DMS153 treated with DMSO at 0.1 percent for 48 hours (cell line): ENCODE measurements at regions not wholly inside any gene's neighbourhood (a gene's known extent, or its start where the extent isn't known, plus 50 kb on each side); places are given as distances from the start of the nearest gene placed in this dataset.
A peak's percentile ranks its signal among the peaks of the same experiment; 100 is the strongest.
"Not testable (repeated sequence)": the region's sequence is repeated elsewhere in the genome, so short reads cannot be mapped to it uniquely, and the experiment has no call there.

Experiments
- DNase-seq: peaks from one replicate; lab custom pipeline; 2025; ENCODE audit not compliant: unreplicated experiment; lab: John Stamatoyannopoulos, UW

DNA sequence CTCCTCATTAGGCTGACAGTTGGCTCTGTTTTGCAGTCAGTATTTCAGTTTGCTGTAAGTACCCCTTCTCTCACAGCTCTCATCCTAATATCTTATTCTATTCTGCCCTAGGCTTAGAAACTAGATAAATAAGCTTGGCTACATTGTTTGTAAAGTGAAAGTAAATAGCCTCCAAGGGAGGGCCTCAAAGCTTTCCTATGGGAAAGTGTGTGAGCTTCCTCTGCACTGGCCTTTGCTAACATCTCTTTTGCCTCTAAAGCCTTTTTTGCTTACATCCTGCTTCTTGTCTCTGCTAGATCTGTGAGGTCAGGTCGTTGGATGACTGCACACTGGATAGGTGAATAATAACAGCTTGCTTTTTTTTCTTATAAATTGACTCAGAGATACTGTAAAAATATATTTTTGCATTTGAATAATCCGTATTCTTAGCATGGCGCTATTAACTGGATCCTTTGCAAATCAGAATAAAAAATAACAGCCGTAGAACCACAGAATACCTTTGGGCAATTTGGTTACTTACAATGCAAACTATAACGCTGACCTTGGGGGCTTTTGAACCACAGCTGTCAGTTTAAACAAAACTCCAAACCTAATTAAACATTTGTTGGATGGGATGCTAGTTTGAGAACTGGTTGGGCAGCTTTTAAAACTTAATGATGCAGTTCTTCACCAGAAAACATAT is 55.1 kb downstream of the TTC6 start:
- DNase-seq, result peak; percentile 66

DNA sequence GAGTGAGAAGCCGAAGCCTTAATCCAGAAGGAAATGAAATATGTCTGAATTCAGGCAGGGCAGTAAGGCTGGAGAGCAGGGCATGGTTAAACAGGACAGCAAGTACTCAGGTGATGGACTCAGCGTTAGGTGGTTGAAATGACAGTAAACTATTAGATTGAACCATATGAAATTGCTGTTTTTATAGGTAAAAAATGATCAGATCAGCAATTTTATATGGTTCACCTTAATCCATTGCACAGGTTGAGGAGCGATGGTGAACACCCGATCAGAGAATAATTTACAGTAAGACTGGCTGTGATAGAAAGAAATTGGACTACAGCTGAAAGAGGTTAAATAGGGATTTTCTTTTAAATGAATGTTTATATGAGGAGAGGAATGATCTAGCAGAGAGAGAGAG is 56.6 kb downstream of the TTC6 start:
- DNase-seq, result no peak

DNA sequence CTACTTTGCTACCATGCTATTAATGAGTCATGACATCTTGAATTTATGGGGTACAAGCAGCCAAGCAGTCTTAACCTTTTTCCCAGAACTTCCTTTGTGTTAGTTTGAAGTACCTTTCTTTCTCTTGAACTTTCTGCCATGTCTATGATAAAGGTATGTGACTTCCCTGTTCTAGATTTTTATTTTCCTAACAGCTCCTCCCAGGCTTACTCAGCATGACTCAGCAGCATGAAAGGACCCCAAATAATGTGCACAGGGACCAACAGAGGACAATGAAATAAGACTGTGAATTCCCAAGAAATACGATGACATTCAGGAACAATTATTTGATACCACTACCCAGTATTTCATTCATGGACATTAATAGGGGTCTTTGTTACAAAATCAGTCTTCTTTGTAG is 60.0 kb downstream of the TTC6 start:
- no peak for DNase-seq

DNA sequence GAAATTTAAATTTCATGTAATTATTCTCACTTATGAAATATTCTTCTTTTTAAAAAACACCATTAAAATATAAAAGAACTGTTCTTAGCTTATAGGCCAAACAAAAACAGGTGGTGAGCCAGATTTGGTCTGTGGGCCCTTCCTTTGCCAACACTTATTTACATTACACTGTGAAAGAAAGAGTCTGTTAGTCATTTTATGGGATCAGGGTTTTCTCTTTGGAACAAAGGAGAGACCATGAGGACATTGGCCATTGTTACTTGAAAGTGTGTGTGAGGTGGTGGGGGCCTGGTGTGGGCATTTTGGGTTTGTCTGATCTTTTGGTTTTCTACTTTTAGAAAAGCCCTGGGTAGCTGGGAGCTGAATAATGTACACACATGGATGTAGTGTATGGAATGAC is 62.7 kb downstream of the TTC6 start:
- peak; percentile 86 for DNase-seq

DNA sequence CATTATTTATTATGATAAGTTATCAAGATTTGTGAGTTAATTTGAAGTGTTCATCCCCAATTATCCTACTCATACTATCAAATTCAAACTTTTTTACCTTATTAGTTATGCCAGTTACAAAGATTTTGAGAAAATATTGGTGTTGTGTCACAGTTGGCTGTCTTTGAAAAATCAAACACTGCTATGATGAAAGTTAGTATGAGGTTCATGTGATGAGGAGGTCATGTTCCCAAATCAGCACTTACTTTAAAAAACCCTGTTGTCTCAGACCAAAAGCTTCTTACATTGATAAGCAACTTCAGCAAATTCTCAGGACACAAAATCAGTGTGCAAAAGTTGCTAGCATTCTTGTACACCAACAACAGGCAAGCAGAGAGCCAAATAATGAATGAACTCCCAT is 68.1 kb downstream of the TTC6 start:
- DNase-seq, result no peak

DNA sequence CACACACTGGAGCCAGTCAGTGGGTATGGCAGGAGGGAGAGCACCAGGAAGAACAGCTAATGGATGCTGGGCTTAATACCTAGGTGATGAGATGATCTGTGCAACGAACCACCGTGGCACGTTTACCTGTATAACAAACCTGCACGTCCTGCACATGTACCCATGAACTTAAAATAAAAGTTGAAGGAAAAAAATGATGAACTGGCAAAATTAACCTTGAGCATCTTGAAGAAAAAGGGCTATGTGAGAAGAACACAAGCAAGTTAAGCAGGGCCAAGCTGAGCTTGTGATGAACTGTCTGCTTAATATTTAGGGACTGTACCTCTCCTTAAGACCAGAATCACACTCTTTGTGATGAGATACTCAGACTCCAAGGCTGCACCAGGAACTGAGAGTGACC is 70.0 kb downstream of the TTC6 start:
- no peak for DNase-seq

DNA sequence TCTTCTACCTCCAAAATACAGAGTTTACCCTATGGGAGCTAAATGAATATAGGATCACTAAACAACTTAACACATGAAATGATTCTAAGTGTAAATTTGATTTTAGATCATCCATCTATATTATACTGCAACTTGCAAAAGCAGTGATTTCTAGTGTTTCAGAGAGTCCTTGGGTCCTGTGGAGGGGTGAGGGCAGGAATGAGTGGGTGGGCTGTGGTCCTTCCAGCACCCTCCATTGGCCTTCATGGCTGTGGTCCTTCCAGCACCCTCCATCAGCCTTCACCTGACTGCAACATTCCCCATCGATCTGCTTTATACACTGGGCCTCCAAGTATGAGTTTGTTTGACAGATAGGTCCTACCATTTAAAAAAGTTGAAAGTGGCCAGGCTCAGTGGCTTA is 70.5 kb downstream of the TTC6 start:
- no peak for DNase-seq

DNA sequence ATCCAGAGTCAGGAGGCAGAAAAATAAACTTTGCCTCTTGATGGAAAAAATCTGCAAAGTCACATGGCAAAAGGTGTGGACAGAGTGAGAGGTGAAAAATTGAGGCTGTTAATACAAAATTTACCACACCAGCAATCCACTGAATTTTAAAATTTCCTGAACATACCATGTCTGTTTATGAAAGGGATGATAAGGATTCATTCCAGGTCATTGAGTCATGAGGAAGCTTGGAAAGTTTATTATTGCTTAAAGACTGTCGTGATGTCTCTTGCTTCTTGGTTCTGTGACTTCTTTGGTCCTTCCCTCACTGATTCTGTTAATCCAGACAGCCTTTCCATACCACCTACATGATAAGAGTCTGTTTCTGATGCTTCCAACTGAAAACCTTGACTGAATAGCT is 73.2 kb downstream of the TTC6 start:
- no peak for DNase-seq

DNA sequence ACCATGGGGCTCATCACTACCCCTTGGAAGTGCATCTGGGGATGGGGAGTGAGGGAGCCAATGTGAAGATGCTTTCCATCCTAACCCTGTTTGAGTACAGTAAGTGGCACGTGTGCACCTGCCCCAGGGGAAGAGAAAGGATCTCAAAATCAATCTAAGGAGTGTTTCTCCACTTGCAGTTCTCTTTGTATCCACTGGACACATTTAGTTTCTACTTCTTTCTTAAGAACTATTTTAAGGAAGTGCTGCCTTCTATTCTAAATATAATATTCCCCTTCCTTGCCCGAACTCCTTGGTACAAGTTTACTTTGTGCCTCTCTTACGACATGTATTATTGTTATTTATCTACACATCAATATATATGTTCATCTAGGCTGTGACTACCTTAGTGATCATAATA is 73.8 kb downstream of the TTC6 start:
- DNase-seq, result no peak

DNA sequence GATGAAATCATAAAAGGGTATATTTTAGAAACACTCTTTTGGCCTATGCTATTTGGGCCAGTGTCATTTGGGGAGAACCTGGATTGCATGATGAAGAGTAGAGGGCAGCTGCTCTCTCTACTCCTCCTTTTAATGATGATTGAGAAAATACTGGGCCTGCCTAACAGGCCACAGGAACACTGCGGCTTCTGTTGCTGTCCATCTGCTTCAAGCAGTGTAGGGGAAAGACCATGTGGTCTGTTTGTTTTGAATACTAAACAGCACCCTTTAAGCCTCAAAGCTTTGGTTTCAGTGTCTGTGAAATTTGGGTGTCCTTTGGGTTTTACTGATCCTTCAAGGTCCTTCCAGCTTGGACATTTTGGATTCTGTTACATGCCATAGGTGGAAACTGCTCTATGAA is 78.0 kb downstream of the TTC6 start:
- no peak for DNase-seq

DNA sequence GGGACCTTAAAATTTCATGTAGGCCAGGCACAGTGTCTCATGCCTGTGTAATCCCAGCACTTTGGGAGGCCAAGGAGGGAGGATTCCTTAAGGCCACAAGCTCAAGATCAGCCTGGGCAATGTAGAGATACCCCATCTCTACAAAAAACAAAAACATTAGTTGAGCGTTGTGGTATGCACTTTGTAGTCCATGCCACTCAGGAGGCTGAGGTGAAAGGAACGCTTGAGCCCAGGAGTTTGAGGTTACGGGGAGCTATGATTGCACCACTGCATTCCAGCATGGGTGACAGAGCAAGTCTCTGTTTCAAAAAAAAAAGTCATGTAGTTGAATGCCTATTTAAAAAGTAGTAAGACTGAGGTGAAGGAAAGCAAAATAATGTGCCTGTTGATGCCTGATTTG is 83.5 kb downstream of the TTC6 start:
- DNase-seq, result no peak

DNA sequence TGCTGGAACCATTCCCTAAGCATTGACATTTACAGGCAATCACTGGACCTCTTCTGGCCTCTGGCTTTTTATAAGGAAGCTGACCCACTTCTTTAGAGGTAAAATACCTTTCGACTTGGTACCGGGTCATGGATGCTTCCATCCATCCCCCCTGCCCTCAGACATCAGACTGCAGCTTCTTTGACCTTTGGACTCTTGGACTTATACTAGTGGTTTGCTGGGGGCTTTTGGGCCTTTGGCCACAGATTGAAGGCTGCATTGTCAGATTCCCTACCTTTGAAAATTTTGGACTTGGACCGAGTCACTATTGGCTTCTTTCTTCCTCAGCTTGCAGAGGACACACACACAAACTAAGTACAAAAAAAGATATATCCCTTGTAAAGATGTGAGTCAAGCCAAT is 86.1 kb downstream of the TTC6 start:
- no peak for DNase-seq

DNA sequence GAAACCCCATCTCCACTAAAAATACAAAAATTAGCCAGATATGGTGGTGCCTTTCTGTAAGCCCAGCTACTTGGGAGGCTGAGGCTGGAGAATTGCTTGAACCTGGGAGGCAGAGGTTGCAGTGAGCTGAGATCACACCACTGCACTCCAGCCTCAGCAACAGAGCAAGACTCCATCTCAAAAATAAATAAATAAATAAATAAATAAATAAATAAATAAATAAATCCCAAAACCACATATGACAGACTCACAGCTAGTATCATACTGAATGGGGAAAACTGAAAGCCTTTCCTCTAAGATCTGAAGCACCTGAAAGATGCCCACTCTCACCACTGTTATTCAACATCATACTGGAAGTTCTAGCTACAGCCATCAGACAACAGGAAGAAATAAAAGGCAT is 97.3 kb downstream of the TTC6 start:
- DNase-seq, result not testable (repeated sequence)

DNA sequence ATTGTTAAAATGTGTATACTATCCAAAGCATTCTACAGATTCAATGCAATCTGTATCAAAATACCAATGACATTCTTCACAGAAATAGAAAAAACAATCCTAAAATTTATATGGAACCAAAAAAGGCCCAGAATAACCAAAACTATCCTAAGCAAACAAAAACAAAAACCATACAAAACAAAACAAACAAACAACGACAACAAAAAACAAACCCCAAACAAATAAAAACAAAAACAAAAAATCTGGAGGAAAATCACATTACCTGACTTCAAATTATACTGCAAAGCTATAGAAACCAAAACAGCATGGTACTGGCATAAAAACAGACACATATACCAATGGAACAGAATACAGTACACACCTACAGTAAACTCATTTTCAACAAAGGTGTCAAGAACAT is 98.0 kb downstream of the TTC6 start:
- not testable (repeated sequence) for DNase-seq

DNA sequence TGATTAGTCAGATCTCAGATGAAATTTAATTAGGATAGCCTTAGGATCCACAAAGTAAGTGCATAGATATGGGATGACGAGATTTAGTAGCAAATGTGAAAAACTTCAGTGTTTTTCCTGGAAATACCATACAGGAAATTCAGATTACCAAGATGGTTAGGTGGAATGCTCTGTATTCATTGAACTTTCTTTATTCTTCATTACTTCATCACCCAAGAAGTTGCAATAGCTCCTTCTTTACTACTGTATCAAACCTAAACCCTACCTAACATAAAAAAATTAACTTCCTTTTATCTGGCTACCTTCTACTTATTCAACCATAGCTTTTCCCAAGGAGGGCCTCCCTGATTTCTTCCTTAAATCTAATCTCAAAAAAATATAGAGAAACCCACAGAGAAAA is 100.4 kb downstream of the TTC6 start:
- DNase-seq, result no peak

DNA sequence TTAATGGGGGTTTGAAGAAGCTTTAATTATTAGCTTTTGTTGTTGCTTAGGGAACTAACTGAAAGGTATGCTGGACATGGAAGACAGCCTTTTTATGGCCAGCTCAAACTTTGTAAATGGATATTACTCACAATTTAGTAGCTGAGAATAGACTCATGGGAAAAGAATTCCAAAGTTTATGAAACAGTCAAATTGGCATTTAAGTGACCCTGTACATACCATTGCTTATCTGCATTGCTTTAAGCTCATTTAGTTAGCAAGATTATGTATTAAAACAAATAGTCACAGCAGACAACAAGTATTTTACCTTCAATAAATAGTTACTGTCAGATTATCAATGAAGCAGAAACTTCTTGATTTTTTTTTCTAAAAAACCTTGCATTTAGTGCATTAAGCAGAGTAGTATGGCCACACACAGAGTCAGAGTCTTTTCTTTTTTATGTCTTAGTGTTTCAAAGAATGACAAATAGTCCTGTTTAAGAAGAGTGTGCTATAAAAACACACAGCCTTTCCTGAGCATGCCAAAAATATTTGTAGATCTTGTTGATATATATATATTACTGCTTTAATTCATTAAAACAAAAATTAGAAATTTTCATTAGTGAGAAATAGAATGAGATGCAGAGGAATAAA is 102.2 kb downstream of the TTC6 start:
- no peak for DNase-seq

DNA sequence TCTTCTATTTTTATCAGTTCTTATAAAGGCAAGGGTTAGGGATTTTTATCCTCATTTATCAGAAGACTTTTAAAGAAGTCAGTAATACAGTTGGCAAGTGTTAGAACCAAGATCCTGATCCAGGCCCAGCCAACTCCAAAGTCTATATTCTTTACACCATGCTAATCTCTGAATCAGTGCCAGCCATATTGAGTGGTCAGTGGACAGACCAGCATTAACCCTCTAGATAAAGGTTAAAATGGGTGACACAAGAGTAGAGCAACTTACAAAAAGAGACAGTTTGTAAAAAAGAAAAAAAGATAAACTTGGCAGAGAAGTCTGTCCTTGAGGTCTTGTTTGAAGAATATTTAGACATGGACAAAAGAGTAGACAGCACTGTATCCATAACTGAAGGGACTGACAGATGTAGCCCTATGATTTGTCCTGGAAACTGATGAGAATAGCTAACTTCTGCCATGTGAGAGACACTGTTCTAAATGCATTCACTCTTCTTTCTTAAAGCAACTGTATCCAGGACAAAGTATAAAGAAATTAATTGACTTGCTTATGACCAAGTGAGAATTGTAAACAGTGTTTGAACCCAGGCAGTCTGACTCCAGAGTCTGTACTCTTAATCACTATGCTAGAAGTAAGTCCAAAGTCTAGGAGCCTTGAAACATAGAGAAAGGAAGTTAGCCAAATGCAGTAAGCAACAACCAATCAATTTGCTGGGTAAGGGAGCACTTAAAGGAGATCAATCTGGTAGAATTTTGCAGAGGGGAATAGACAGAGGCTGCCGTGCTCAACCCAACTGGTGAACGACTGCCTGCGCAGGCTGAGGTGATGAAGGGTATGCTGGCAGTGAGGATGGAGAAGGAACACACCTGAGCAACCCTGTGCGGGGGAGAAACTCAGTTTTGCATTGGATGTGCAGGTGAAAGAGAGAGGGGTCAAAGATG is 103.7 kb downstream of the TTC6 start:
- no peak for DNase-seq

DNA sequence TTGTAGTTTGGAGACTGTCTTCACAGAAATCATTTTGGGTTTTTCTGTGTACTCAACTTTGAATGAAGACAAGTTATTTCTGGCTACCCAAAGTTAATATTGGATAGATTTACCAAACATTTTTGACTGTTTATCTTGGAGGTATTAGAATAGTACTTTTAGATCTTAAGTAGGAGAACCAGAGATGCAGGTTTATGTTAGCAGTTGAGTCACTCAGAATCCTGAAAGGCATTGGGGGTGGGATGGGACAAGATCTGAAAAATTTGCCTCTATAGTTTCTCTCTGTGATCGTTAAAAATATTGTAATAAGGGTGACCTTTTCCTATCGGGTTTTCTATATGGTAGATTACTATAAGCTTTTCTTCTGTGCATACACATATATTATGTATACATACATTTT is 112.3 kb downstream of the TTC6 start:
- DNase-seq, result no peak

DNA sequence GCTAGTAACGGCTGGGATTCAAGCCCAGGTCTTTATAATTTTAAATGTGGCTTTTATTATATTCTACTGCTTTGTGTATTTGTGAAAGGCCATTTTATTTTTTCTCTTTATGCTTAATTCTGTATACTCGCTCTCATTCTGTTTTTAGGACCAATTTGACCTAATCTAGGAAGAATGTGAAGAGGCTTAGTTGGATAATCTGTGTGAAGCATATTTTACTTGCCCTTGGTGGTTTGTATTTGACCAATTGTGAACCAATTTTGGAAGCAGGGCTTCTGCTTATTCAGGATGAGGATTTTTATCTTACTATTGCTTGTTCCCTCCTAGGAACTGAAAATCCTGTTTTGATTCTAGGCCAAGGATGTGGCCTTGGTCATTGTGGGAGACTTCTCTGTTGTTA is 113.1 kb downstream of the TTC6 start:
- DNase-seq, result no peak

DNA sequence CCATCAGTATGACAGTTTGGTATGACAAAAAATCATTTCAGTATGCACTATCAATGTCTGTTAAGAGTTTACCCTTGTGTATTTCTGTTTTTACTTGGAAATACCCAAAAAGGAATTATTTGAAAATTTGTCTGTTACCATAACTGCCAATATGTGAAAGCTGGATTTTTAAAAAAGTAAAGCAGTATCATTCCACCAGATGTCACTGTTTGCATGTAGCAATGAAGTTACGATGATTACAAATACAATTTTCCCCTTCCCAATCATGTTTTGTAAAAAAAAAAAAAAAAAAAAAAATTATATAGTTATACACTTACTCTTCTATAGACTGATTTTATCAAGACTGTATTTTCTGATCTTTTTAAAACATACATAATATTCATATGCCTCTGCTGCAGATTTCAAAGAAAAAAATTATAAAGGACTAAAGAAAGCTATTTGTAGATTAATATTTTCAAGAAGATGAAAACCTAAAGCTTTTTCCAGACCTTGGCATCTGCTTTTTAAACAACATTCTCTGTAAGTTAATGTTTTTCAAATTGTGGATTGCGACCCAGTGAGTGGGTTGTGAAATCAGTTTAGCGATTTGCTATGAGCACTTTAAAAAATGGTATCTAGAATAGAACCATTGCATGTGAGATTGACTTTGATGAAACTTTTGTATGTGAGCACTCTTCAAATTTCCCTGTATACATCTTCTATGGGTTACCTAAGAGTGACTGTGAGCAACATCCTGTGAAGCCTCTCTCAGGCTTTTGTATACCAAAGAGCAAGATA is 114.2 kb downstream of the TTC6 start:
- DNase-seq, result peak; percentile 22

DNA sequence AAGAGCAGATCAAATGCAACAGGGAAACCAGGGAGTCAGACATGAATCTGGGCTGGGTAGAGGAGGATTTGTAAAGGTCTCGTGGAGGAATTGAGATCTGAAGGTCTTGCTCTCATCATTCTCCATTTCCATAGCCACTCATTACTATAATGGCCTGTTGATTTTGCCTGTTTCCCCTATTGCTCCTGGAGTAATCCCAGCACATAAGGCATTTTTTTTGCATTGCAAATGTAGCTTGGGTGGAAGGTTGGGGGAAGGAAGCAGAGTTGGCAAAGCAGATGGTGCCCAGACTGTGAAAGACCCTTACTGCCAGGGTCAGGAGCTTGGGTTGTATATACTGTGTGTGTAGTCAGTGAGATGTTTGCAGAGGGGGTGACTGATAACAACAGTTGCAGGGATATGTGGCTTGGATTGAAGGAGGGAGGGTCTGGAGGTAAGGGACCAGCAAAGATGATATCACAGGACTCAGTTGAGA is 116.0 kb downstream of the TTC6 start:
- DNase-seq, result no peak
